WTC11 (cell line): ENCODE measurements at regions not wholly inside any gene's neighbourhood (a gene's known extent, or its start where the extent isn't known, plus 50 kb on each side); places are given as distances from the start of the nearest gene placed in this dataset.

Source experiments
- ATF2 ChIP-seq: sonication (generic); formaldehyde crosslinking; IDR thresholded peaks from 2 replicates; pipeline ENCODE4 v1.8.1; 2022; ENCODE audit warnings: low read depth, missing genetic modification reagents, borderline replicate concordance
- ATF3 ChIP-seq: sonication (generic); formaldehyde crosslinking; conservative IDR thresholded peaks from 2 replicates; pipeline ENCODE4 v1.8.1; 2022; ENCODE audit warnings: mild to moderate bottlenecking, missing genetic modification reagents
- ATF6 ChIP-seq: sonication (generic); formaldehyde crosslinking; IDR thresholded peaks from 2 replicates; pipeline ENCODE4 v1.8.1; 2023; ENCODE audit warnings: mild to moderate bottlenecking, missing genetic modification reagents
- CREM ChIP-seq: sonication (generic); formaldehyde crosslinking; IDR thresholded peaks from 2 replicates; pipeline ENCODE4 v1.8.1; 2022; ENCODE audit warnings: mild to moderate bottlenecking, missing genetic modification reagents, moderate library complexity
- CTCF ChIP-seq: fragments of 200-600 bp; IDR thresholded peaks from 2 replicates; pipeline ENCODE4 v1.8.0; 2022; ENCODE audit warnings: antibody characterized with exemption
- FOXK1 ChIP-seq: sonication (generic); formaldehyde crosslinking; IDR thresholded peaks from 2 replicates; pipeline ENCODE4 v1.8.0; 2022; ENCODE audit warnings: mild to moderate bottlenecking, moderate library complexity, missing genetic modification reagents
- JUN ChIP-seq: sonication (generic); formaldehyde crosslinking; IDR thresholded peaks from 2 replicates; pipeline ENCODE4 v1.8.0; 2023; ENCODE audit warnings: mild to moderate bottlenecking, missing genetic modification reagents
- USF1 ChIP-seq: sonication (generic); formaldehyde crosslinking; IDR thresholded peaks from 2 replicates; pipeline ENCODE4 v1.8.0; 2022; ENCODE audit warnings: mild to moderate bottlenecking, missing genetic modification reagents
- ZNF138 ChIP-seq: sonication (generic); formaldehyde crosslinking; conservative IDR thresholded peaks from 2 replicates; pipeline ENCODE4 v1.8.1; 2022; ENCODE audit warnings: mild to moderate bottlenecking, moderate library complexity, missing genetic modification reagents
- ZNF317 ChIP-seq: sonication (generic); formaldehyde crosslinking; IDR thresholded peaks from 2 replicates; pipeline ENCODE4 v1.8.1; 2023; ENCODE audit warnings: low read depth, mild to moderate bottlenecking, moderate library complexity, missing genetic modification reagents, borderline replicate concordance
- ZNF416 ChIP-seq: fragments of 250-450 bp; sonication (Bioruptor Pico); IDR thresholded peaks from 2 replicates; pipeline ENCODE4 v1.9.0; 2021; ENCODE audit warnings: mild to moderate bottlenecking, inconsistent platforms
- ZNF512 ChIP-seq: sonication (generic); formaldehyde crosslinking; IDR thresholded peaks from 2 replicates; pipeline ENCODE4 v1.8.1; 2022; ENCODE audit warnings: missing genetic modification reagents, borderline replicate concordance

- TF ChIP-seq CTCF (no peak), JUN (CRISPR knock-in tag) (no peak), USF1 (CRISPR knock-in tag) (no peak), ZNF138 (CRISPR knock-in tag) (no peak), ATF6 (no peak), ATF2 (CRISPR knock-in tag) (no peak), ATF3 (CRISPR knock-in tag) (no peak), ZNF416 (CRISPR knock-in tag) (no peak), ZNF317 (CRISPR knock-in tag) (no peak), ZNF512 (CRISPR knock-in tag) (no peak), FOXK1 (CRISPR knock-in tag) (no peak), CREM (CRISPR knock-in tag) (no peak)
Measured at GRCh38 chr15:70278644-70279043, 180.9 kb upstream of the TLE3 start.
